Body of pancreas (tissue), 4 donors: ENCODE measurements at regions not wholly inside any gene's neighbourhood (a gene's known extent, or its start where the extent isn't known, plus 50 kb on each side); places are given as distances from the start of the nearest gene placed in this dataset.

ENCODE experiments used
- POLR2A ChIP-seq, 3 donors: fragments of 450-650 bp; IDR thresholded peaks; one replicate each; pipeline ENCODE4 v1.6.1; 2016; ENCODE audit warnings: antibody characterized with exemption in 3 of 3, mild to moderate bottlenecking in 2 of 3
- TF ChIP-seq, protein P1 (sequence below), 7 experiments: fragments of 450-650 bp in 4 of 7; fragments of 200-600 bp in 3 of 7; sonication (generic) in 3 of 7; IDR thresholded peaks; one replicate each; pipeline ENCODE4 v1.5.1; 2016 to 2019; ENCODE audit warnings: antibody characterized with exemption in 7 of 7

DNA sequence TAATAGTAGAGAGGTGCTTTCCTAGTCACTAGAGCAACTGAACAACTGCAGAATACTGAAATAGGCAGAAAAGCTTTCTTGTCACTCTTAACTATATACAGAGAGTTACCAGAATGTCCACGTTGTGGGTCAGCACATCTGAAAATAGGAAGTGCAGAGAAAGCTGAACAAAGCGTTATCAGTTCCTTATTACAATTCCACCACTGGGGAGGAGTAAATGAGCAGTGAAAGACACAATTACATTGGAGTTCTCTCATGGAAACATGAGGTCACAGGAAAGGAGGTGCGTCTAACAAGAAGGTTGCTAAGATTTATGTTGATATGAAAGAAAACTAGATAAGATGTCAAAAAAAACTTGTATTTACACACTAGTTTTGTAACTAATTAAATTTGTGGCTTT, 461.9 kb upstream of the COX7C start:
- TF ChIP-seq, protein P1, sequence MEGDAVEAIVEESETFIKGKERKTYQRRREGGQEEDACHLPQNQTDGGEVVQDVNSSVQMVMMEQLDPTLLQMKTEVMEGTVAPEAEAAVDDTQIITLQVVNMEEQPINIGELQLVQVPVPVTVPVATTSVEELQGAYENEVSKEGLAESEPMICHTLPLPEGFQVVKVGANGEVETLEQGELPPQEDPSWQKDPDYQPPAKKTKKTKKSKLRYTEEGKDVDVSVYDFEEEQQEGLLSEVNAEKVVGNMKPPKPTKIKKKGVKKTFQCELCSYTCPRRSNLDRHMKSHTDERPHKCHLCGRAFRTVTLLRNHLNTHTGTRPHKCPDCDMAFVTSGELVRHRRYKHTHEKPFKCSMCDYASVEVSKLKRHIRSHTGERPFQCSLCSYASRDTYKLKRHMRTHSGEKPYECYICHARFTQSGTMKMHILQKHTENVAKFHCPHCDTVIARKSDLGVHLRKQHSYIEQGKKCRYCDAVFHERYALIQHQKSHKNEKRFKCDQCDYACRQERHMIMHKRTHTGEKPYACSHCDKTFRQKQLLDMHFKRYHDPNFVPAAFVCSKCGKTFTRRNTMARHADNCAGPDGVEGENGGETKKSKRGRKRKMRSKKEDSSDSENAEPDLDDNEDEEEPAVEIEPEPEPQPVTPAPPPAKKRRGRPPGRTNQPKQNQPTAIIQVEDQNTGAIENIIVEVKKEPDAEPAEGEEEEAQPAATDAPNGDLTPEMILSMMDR (IDR thresholded peaks at IDR 0.05): no peak
- no peak for TF ChIP-seq POLR2A (IDR thresholded peaks at IDR 0.05)
